H1 (cell line): ENCODE measurements at regions not wholly inside any gene's neighbourhood (a gene's known extent, or its start where the extent isn't known, plus 50 kb on each side); places are given as distances from the start of the nearest gene placed in this dataset.

Source experiments
- CREB1 ChIP-seq: IDR thresholded peaks from 2 replicates; pipeline ENCODE4 v1.6.1; 2012; ENCODE audit warnings: inconsistent platforms
- CTCF ChIP-seq, 3 experiments: IDR thresholded peaks; 1 replicate in 2 of 3; 2 replicates in 1 of 3; pipeline versions ENCODE4 v1.5.1 to v1.6.1; 2011; ENCODE audit warnings: low read length in 3 of 3, mild to moderate bottlenecking in 3 of 3, inconsistent platforms in 2 of 3, low read depth in 1 of 3, moderate library complexity in 1 of 3; ENCODE audit not compliant: insufficient read depth in 1 of 3; ENCODE audit errors: control extremely low read depth in 1 of 3
- HDAC6 ChIP-seq: IDR thresholded peaks from one replicate; pipeline ENCODE4 v1.7.1; 2012; ENCODE audit warnings: low read depth, mild to moderate bottlenecking, inconsistent platforms, low read length, moderate library complexity
- MAX ChIP-seq: IDR thresholded peaks from 2 replicates; pipeline ENCODE4 v1.6.1; 2012; ENCODE audit warnings: inconsistent platforms
- POLR2A ChIP-seq, 2 experiments: IDR thresholded peaks; 1 replicate in 1 of 2; 2 replicates in 1 of 2; pipeline ENCODE4 v1.6.1; 2011; ENCODE audit warnings: low read depth in 2 of 2, low read length in 2 of 2, mild to moderate bottlenecking in 2 of 2; ENCODE audit errors: control extremely low read depth in 1 of 2
- POLR2AphosphoS5 ChIP-seq: IDR thresholded peaks from 2 replicates; pipeline ENCODE4 v1.6.1; 2011; ENCODE audit warnings: low read depth, low read length
- RNF2 ChIP-seq: fragments of 200-900, 300-1000 bp; sonication (generic); IDR thresholded peaks from 2 replicates; pipeline ENCODE4 v1.7.1; 2016; ENCODE audit warnings: borderline replicate concordance, low read depth, mild to moderate bottlenecking, antibody characterized with exemption, low read length; ENCODE audit not compliant: poor library complexity, severe bottlenecking; ENCODE audit errors: missing control alignments
- TEAD4 ChIP-seq: IDR thresholded peaks from 2 replicates; pipeline ENCODE4 v1.6.1; 2012; ENCODE audit warnings: low read depth, low read length, inconsistent platforms, mixed read lengths

GRCh38 chr2:41723526-41723925 is 324.3 kb upstream of the PKDCC start:
- no peak for TF ChIP-seq POLR2A (IDR thresholded peaks at IDR 0.05; ENCODE audit: control extremely low read depth in 1 of 2, low read depth in 2 of 2, low read length in 2 of 2)
- no peak for TF ChIP-seq CREB1
- TF ChIP-seq HDAC6 = no peak
- no peak for TF ChIP-seq CTCF (IDR thresholded peaks at IDR 0.05; ENCODE audit: control extremely low read depth in 1 of 3, insufficient read depth in 1 of 3, low read depth in 1 of 3, low read length in 3 of 3)
- no peak for TF ChIP-seq TEAD4
- no peak for TF ChIP-seq POLR2AphosphoS5
- TF ChIP-seq RNF2 = no peak
- no peak for TF ChIP-seq MAX
